HuH-7 (cell line): ENCODE measurements at regions not wholly inside any gene's neighbourhood (a gene's known extent, or its start where the extent isn't known, plus 50 kb on each side); places are given as distances from the start of the nearest gene placed in this dataset.
A peak's percentile ranks its signal among the peaks of the same experiment; 100 is the strongest.

ENCODE experiments used
- DNase-seq: peaks from one replicate; pipeline ENCODE4 v3.0.0; 2011; ENCODE audit warnings: low spot score

GRCh38 chr3:181764544-181764943 is 52.8 kb downstream of the SOX2 start:
- DNase-seq: no peak

DNA sequence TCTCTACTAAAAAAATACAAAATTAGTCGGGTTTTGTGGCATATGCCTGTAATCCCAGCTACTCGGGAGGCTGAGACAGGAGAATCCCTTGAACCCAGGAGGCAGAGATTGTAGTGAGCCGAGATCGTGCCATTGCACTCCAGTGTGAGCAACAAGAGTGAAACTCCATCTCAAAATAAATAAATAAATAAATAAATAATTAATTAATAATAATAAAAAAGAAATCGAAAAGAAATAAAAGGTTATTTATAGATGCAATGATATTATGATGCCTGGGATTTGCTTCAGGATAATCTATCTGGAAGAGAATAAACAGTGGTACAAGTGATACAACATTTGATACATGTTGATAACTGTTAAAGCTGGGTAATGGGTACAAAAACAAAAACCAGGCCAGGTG is 58.6 kb downstream of the SOX2 start:
- no peak for DNase-seq

- no peak for DNase-seq
Measured at GRCh38 chr3:181771120-181771519, 59.4 kb downstream of the SOX2 start.

- no peak for DNase-seq
Measured at GRCh38 chr3:181772166-181772565, 60.4 kb downstream of the SOX2 start.

GRCh38 chr3:181773921-181774320 is 62.2 kb downstream of the SOX2 start:
- DNase-seq: no peak

GRCh38 chr3:181782306-181782954 is 70.7 kb downstream of the SOX2 start:
- peak; percentile 34 for DNase-seq

GRCh38 chr3:181790561-181790960 is 78.8 kb downstream of the SOX2 start:
- no peak for DNase-seq

DNA sequence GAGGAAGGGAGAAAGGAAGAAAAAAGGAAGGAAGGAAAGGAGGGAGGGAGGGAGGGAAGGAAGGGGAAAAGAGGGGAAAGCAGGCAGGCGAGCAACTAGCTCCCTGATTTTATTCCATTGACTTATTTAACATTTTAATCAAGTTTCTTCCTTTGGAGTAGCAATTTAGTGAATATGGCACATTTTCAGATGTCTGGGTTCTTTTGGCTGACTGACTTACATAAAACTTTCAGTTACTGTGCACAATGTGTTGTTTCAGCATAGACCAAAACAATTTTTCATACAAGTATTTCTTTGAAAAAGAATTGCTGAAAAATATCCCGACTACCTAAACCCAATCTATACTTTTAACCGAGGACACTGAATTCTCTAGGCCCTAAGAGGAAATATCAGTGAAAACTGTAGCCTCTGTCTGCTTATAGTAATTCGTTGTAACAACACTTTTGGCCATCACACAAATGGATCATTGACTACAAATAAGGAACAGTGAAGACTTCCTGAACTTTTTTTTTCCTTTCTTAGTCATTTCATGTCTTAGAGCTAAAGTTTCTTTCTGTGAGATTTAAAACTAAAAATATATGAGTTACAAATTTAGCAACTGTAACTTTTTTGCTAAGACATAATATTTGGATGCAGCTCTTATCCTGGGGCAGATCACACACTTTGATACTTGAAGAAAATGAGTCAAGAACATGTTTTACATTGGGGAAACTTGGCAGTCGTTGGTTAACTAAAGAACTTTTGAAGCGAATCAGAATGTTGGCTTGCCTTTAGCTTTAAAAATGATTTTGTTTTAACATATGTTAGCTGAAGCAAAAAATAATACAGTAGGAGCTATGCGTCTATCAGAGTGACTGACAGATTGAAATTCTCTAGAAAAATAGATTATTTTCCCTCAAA is 79.6 kb downstream of the SOX2 start:
- DNase-seq: no peak

DNA sequence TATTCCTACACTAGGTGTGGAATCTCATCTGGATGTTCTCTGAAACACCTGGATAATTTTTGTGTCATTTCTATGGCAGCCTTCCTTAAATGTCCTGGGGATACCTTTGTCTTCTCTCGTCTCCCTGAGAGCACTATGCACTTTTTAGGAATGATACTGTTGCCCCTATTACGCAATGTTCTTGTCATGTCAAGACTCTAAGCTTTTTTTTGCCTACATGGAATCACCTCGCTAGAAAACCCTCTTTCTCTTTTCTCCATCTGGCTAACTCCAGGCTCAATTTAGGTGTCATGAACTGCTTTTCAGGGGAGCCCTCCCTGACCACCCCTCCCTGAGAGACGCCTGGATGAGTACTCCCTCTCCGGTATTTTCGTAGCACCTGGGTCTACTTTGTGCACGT is 81.3 kb downstream of the SOX2 start:
- no peak for DNase-seq

- DNase-seq: no peak
Measured at GRCh38 chr3:181794011-181794790, 82.5 kb downstream of the SOX2 start.

GRCh38 chr3:181796641-181797040 is 84.9 kb downstream of the SOX2 start:
- DNase-seq: no peak

GRCh38 chr3:181797431-181797830 is 85.7 kb downstream of the SOX2 start:
- DNase-seq: no peak

- no peak for DNase-seq
Measured at GRCh38 chr3:181805703-181806102, 94.0 kb downstream of the SOX2 start.

- DNase-seq: no peak
Measured at GRCh38 chr3:181808053-181808452, 96.3 kb downstream of the SOX2 start.

- no peak for DNase-seq
Measured at GRCh38 chr3:181823716-181824115, 112.0 kb downstream of the SOX2 start.

DNA sequence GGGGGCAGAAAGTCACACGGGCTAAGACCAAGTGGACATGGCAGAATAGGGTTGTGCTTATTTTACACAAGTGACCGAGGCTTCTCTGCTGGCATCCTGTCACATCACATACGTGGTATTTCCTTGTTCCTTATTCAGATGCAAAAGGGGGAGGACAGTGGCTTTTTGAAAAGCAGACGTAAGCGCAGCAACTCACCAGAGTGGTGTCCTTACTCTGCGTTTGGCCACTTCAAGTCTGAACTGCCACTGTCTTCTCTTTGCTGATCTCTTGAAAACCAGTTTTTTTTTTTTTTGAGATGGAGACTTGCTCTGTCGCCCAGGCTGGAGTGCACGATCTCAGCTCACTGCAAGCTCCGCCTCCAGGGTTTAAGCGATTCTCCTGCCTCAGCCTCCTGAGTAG is 113.2 kb downstream of the SOX2 start:
- DNase-seq: no peak

GRCh38 chr3:181839039-181839915 is 127.6 kb downstream of the SOX2 start:
- DNase-seq: no peak

- DNase-seq: no peak
Measured at GRCh38 chr3:181839916-181840297, 128.2 kb downstream of the SOX2 start.

DNA sequence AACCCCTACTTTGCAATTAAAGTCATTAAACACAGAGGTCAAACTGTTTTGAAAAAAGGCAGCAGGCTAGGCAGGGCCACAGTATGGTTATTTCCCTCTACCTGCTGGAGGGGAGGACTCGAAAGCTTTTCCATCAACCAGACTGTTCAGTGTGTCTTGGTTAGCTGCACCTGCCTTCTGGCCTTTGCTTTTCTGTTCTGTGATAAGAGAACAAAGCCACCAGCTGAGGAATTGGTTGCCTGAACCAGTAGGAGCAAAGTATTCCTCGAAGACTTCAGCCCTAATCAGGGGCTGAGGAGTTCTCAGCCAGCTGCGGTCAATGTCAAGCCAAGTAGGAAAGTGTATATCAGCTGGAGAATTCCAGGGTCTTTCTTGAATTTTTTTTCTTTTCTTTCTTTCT is 132.5 kb downstream of the SOX2 start:
- no peak for DNase-seq

- no peak for DNase-seq
Measured at GRCh38 chr3:181847276-181847675, 135.6 kb downstream of the SOX2 start.

GRCh38 chr3:181851063-181851462 is 139.3 kb downstream of the SOX2 start:
- peak; percentile 31 for DNase-seq

GRCh38 chr3:181855825-181856224 is 144.1 kb downstream of the SOX2 start:
- DNase-seq: no peak
